ENCODE measurements at regions not wholly inside any gene's neighbourhood (a gene's known extent, or its start where the extent isn't known, plus 50 kb on each side); places are given as distances from the start of the nearest gene placed in this dataset.

DNA sequence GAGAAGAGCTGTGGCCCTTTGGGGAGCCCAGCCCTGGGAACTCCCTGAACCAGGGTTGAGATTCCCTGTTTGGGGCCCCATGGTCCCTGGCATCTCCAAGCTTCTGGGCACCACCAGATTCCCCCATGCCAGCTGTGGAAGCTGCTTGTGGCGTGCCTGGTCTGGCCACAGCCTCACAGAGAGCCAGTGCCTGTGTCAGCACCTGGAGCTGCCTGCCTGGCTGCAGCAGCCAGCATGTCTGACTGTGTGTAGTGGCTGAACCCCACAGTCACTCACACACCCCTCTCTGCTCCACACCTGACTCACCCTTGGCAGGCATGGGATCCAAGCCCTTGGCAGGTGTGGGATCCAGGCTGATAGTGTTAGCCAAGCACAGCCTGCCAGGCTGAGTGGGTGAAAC, 97.2 kb upstream of the GALNTL6 start:
- DNase-seq = no peak
- Histone ChIP-seq H3K27me3 (no peaks in the 10 kb centered on the region), H3K4me1 (no peaks in the 10 kb centered on the region), H3K27ac (no peak overlapping the region), H3K36me3 (no peaks in the 10 kb centered on the region), H3K9me3 (peaks cover 0 to 17% (median 0%) of the 10 kb centered on the region in 3 donors), H3K4me3 (no peak overlapping the region)
- intact Hi-C loops (cut with DNase I) = no loop called here
- WGBS, 2 donors = 20% methylated on average over 1 of the region's 1 CpG; no CpG with 5 or more reads in 1 of the 2 donors
- TF ChIP-seq, protein P1, sequence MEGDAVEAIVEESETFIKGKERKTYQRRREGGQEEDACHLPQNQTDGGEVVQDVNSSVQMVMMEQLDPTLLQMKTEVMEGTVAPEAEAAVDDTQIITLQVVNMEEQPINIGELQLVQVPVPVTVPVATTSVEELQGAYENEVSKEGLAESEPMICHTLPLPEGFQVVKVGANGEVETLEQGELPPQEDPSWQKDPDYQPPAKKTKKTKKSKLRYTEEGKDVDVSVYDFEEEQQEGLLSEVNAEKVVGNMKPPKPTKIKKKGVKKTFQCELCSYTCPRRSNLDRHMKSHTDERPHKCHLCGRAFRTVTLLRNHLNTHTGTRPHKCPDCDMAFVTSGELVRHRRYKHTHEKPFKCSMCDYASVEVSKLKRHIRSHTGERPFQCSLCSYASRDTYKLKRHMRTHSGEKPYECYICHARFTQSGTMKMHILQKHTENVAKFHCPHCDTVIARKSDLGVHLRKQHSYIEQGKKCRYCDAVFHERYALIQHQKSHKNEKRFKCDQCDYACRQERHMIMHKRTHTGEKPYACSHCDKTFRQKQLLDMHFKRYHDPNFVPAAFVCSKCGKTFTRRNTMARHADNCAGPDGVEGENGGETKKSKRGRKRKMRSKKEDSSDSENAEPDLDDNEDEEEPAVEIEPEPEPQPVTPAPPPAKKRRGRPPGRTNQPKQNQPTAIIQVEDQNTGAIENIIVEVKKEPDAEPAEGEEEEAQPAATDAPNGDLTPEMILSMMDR (IDR thresholded peaks at IDR 0.05) = no peak
- no peak for TF ChIP-seq POLR2A (IDR thresholded peaks at IDR 0.05)

DNA sequence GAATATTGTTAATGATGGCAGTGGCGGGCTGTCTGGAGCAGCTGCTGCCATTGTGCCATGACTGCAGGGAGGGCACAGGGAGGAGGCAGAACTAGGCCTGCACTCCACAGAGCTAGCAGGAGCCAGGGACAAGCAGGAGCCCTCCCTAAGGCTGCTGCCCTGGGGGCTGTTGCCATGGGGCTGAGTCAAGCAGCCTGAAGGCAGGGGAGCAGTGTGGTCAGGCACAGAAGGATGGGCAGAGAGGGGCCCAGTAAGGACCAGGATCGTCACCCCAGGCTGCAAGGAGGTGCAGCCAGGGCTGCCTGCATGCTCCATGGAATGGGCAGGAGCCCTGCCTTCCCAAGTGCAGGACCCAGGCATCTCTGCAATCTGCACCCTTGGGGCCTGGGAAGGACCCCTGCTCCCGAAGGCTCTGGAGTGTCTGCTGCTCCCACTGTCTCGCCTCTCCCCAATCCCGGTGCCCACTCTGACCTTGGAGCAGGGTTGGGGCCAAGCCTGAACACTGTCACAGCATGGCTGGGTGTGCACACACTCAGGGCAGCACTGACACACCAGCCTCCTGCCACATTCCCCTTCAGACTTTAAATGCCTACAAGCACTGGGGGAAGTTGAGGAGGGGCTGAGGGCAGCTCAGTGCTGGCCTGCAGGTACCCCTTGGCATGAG, 98.3 kb upstream of the GALNTL6 start:
- no peak for TF ChIP-seq POLR2A (IDR thresholded peaks at IDR 0.05)
- TF ChIP-seq, protein P1 (IDR thresholded peaks at IDR 0.05) = no peak
- no peaks in the 10 kb centered on the region for H3K4me1 ChIP-seq
- WGBS, 2 donors = 85 to 100% methylated on average over 1 to 5 of the region's 5 CpGs

DNA sequence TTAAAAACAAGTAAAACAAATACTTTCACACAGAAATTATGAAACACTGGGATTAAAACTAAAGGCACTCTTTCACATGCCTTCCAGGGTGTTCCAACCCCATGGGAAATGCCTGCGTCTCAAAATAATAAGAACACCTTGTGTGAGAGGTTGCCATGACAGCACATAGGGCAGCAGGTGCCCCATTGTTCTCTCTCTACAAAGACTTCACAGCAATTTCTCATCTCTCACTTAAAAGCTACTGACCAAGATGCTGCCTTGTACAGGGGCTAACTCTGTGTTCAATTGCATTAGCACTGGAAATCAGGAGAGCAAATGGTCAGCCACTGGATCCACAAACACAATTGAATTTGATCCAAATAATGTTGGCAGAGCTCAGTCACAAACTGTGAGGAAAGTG, 102.5 kb upstream of the GALNTL6 start:
- Histone ChIP-seq H3K36me3 (no peaks in the 10 kb centered on the region), H3K27ac (no peak overlapping the region), H3K27me3 (no peaks in the 10 kb centered on the region), H3K4me3 (no peak overlapping the region), H3K4me1 (no peaks in the 10 kb centered on the region), H3K9me3 (peaks cover 0 to 13% (median 0%) of the 10 kb centered on the region in 3 donors)
- intact Hi-C loops (cut with DNase I) = no loop called here
- 50 to 90% methylated on average over 1 of the region's 1 CpG for WGBS, 2 donors
- TF ChIP-seq, protein P1 (IDR thresholded peaks at IDR 0.05) = no peak
- no peak for TF ChIP-seq POLR2A (IDR thresholded peaks at IDR 0.05)
- no peak for DNase-seq

More for the DNA sequence above, 98.3 kb upstream of the GALNTL6 start:
- intact Hi-C loops (cut with DNase I) = no loop called here
- Histone ChIP-seq H3K9me3 (peaks cover 0 to 17% (median 0%) of the 10 kb centered on the region in 3 donors), H3K36me3 (no peaks in the 10 kb centered on the region), H3K27me3 (no peaks in the 10 kb centered on the region), H3K27ac (no peak overlapping the region), H3K4me3 (no peak overlapping the region)
- no peak for DNase-seq

DNA sequence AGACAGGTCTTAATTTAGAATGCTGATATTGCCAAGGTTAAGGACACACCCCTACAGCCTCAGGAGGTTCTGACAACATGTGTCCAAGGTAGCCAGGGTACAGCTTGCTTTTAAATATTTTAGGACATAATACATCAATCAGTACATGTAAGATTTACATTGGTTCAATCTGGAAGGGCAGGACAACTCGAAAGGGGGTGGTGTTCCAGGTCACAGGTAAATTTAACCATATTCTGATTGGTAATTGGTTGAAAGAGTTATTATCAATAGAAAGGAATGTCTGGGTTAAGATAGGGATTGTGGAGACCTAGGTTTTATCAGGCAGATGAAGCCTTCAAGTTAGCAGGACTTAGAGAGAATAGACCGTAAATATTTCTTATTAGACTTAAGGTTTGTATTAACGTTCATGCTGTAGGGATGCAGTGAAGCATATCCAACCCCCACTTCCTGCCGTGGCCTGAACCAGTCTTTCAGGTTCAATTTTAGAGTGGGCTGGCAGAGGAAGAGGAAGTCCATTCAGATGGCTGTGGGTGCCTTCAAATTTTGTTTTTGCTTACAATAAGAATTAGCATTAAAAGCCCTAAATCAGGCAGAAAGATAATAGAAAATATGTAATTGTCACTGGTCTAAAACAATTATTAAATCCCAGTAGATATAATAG, 136.5 kb upstream of the GALNTL6 start:
- no peak for DNase-seq
- no peak overlapping the region for H3K27ac ChIP-seq
- no peaks in the 10 kb centered on the region for H3K27me3 ChIP-seq
- no peaks in the 10 kb centered on the region for H3K9me3 ChIP-seq
- 23 to 43% methylated on average over 4 of the region's 4 CpGs for WGBS, 2 donors
- no peak for TF ChIP-seq POLR2A (IDR thresholded peaks at IDR 0.05)
- TF ChIP-seq, protein P1 (IDR thresholded peaks at IDR 0.05) = no peak
- no peak overlapping the region for H3K4me3 ChIP-seq
- H3K36me3 ChIP-seq = no peaks in the 10 kb centered on the region
- intact Hi-C loops (cut with DNase I) = no loop called here
- no peaks in the 10 kb centered on the region for H3K4me1 ChIP-seq

DNA sequence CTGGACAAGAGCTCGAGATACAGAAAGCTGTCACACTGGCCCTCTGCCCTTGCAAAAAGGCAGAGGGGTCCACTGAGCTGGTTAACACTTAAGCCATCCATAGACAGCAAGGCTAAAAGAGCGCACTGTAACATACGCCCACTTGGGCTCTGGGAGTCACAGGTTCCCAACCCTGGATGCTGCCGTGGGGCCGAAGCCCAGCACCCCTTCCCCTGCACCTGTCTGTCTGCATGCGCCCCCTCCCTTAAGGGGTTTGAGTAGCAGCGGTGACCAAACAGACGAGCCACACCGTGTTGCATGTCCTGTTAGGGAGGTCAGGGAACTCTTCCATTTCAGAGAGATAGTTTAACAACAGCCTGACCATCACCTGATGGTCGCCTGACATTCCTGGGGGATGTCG, 138.4 kb upstream of the GALNTL6 start:
- Histone ChIP-seq H3K4me3 (no peak overlapping the region), H3K4me1 (no peaks in the 10 kb centered on the region), H3K9me3 (no peaks in the 10 kb centered on the region), H3K27me3 (no peaks in the 10 kb centered on the region), H3K27ac (no peak overlapping the region), H3K36me3 (no peaks in the 10 kb centered on the region)
- TF ChIP-seq, protein P1 (IDR thresholded peaks at IDR 0.05) = no peak
- intact Hi-C loops (cut with DNase I) = no loop called here
- DNase-seq = no peak
- WGBS, 2 donors = 84 to 100% methylated on average over 3 to 6 of the region's 11 CpGs

Measured in esophagus squamous epithelium (tissue), 5 donors.